HG03045 (cell line): ENCODE measurements at regions not wholly inside any gene's neighbourhood (a gene's known extent, or its start where the extent isn't known, plus 50 kb on each side); places are given as distances from the start of the nearest gene placed in this dataset.
"Not testable (repeated sequence)": the region's sequence is repeated elsewhere in the genome, so short reads cannot be mapped to it uniquely, and the experiment has no call there.

Source experiments
- ATAC-seq: cut with Tn5 transposase; IDR thresholded peaks from one replicate; pipeline ENCODE4 v1.9.1; 2021; ENCODE audit warnings: mild to moderate bottlenecking, moderate library complexity; ENCODE audit not compliant: unreplicated experiment

- no peak for ATAC-seq
These were observed 109.0 kb downstream of the ANXA3 start for GRCh38 chr4:78660559-78660958.

GRCh38 chr4:78661086-78661690 lies 109.6 kb downstream of the ANXA3 start:
- ATAC-seq = no peak

GRCh38 chr4:78661921-78662521 lies 110.5 kb downstream of the ANXA3 start:
- ATAC-seq = peak; percentile 81

GRCh38 chr4:78662658-78663057 lies 111.1 kb downstream of the ANXA3 start:
- no peak for ATAC-seq

GRCh38 chr4:78664296-78664695 lies 111.9 kb upstream of the BMP2K start:
- ATAC-seq = not testable (repeated sequence)

- ATAC-seq = no peak
These were observed 110.9 kb upstream of the BMP2K start for GRCh38 chr4:78665216-78665770.

- ATAC-seq = no peak
These were observed 109.3 kb upstream of the BMP2K start for GRCh38 chr4:78666830-78667258.

- peak; percentile 21 for ATAC-seq
These were observed 108.8 kb upstream of the BMP2K start for GRCh38 chr4:78667325-78667724.

GRCh38 chr4:78667764-78668163 lies 108.4 kb upstream of the BMP2K start:
- ATAC-seq = peak; percentile 87

GRCh38 chr4:78669453-78669852 lies 106.7 kb upstream of the BMP2K start:
- no peak for ATAC-seq

- no peak for ATAC-seq
These were observed 104.0 kb upstream of the BMP2K start for GRCh38 chr4:78671903-78672815.

- ATAC-seq = no peak
These were observed 102.8 kb upstream of the BMP2K start for GRCh38 chr4:78673337-78673736.

GRCh38 chr4:78675325-78675724 lies 100.8 kb upstream of the BMP2K start:
- no peak for ATAC-seq

- no peak for ATAC-seq
These were observed 94.1 kb upstream of the BMP2K start for GRCh38 chr4:78682070-78682469.

- ATAC-seq = no peak
These were observed 92.8 kb upstream of the BMP2K start for GRCh38 chr4:78683352-78683751.

- ATAC-seq = no peak
These were observed 91.6 kb upstream of the BMP2K start for GRCh38 chr4:78684325-78685079.

GRCh38 chr4:78687818-78688217 lies 88.3 kb upstream of the BMP2K start:
- ATAC-seq = no peak

GRCh38 chr4:78688366-78688765 lies 87.8 kb upstream of the BMP2K start:
- ATAC-seq = no peak

GRCh38 chr4:78689261-78689660 lies 86.9 kb upstream of the BMP2K start:
- ATAC-seq = no peak

- no peak for ATAC-seq
These were observed 86.3 kb upstream of the BMP2K start for GRCh38 chr4:78689700-78690323.
